ENCODE measurements at regions not wholly inside any gene's neighbourhood (a gene's known extent, or its start where the extent isn't known, plus 50 kb on each side); places are given as distances from the start of the nearest gene placed in this dataset.

- TF ChIP-seq EZH2 (IDR thresholded peaks at IDR 0.05; ENCODE audit: low read depth) (no peak), CTCF (conservative IDR thresholded peaks at IDR 0.05) (no peak)
- H3F3A ChIP-seq (ENCODE audit: insufficient read depth, low read depth), result no peaks in the 10 kb centered on the region
Observed at GRCh38 chr10:81021428-81022129, 483.9 kb downstream of the SH2D4B start.

GRCh38 chr10:81026591-81026990 lies 488.9 kb downstream of the SH2D4B start:
- no peaks in the 10 kb centered on the region for H4K20me1 ChIP-seq (ENCODE audit: insufficient read depth)
- TF ChIP-seq CTCF (conservative IDR thresholded peaks at IDR 0.05) (no peak), EZH2 (IDR thresholded peaks at IDR 0.05; ENCODE audit: low read depth) (no peak)

More at GRCh38 chr10:81021428-81022129, 483.9 kb downstream of the SH2D4B start:
- no peaks in the 10 kb centered on the region for H3K36me3 ChIP-seq (ENCODE audit: low read depth)
- no peaks in the 10 kb centered on the region for H3K4me1 ChIP-seq (replicated peaks; ENCODE audit: insufficient read depth)
- no peak overlapping the region for H3K4me2 ChIP-seq
- no peaks in the 10 kb centered on the region for H3K27me3 ChIP-seq (ENCODE audit: insufficient read depth, low read depth)
- no peak overlapping the region for H3K27ac ChIP-seq
- ChIA-PET CTCF (no interaction called here), POLR2A (ENCODE audit: unreplicated experiment) (interaction anchor here (0.7 kb wide), 1 partner anchor 87 kb away, joined by 3 read pairs; no protein-coding TSS in a partner anchor)
- H2AFZ ChIP-seq, result no peak overlapping the region
- no peaks in the 10 kb centered on the region for H3K9me2 ChIP-seq (ENCODE audit: insufficient read depth)
- H3K4me3 ChIP-seq, result no peak overlapping the region
- intact Hi-C loops (cut with micrococcal nuclease; ENCODE audit: unreplicated experiment), result no loop called here
- no peaks in the 10 kb centered on the region for H3K79me2 ChIP-seq (ENCODE audit: low read depth)
- no TSS peak for BruUV-seq (replicated peaks)
- no peaks in the 10 kb centered on the region for H4K20me1 ChIP-seq (ENCODE audit: insufficient read depth)
- H3K9me3 ChIP-seq (ENCODE audit: insufficient read depth, low read depth), result no peaks in the 10 kb centered on the region
- DNase-seq, result no peak

GRCh38 chr10:81027223-81027622 lies 489.5 kb downstream of the SH2D4B start:
- no peaks in the 10 kb centered on the region for H3F3A ChIP-seq (ENCODE audit: insufficient read depth, low read depth)
- intact Hi-C loops (cut with micrococcal nuclease; ENCODE audit: unreplicated experiment), result no loop called here
- no peak overlapping the region for H3K4me2 ChIP-seq
- H3K4me1 ChIP-seq (replicated peaks; ENCODE audit: insufficient read depth), result no peaks in the 10 kb centered on the region
- no peaks in the 10 kb centered on the region for H3K79me2 ChIP-seq (ENCODE audit: low read depth)
- H4K20me1 ChIP-seq (ENCODE audit: insufficient read depth), result no peaks in the 10 kb centered on the region
- H3K4me3 ChIP-seq, result no peak overlapping the region
- ChIA-PET POLR2A (ENCODE audit: unreplicated experiment) (no interaction called here), CTCF (no interaction called here)
- H3K9me3 ChIP-seq (ENCODE audit: insufficient read depth, low read depth), result no peaks in the 10 kb centered on the region
- DNase-seq, result no peak
- H3K27ac ChIP-seq, result no peak overlapping the region
- BruUV-seq (replicated peaks), result no TSS peak
- H3K9me2 ChIP-seq (ENCODE audit: insufficient read depth), result no peaks in the 10 kb centered on the region
- H3K27me3 ChIP-seq (ENCODE audit: insufficient read depth, low read depth), result no peaks in the 10 kb centered on the region
- TF ChIP-seq CTCF (conservative IDR thresholded peaks at IDR 0.05) (no peak), EZH2 (IDR thresholded peaks at IDR 0.05; ENCODE audit: low read depth) (no peak)
- no peak overlapping the region for H2AFZ ChIP-seq
- H3K36me3 ChIP-seq (ENCODE audit: low read depth), result no peaks in the 10 kb centered on the region

More at GRCh38 chr10:81026591-81026990, 488.9 kb downstream of the SH2D4B start:
- ChIA-PET POLR2A (ENCODE audit: unreplicated experiment) (no interaction called here), CTCF (no interaction called here)
- Histone ChIP-seq H3K4me3 (no peak overlapping the region), H3K4me2 (no peak overlapping the region), H3K4me1 (replicated peaks; ENCODE audit: insufficient read depth) (no peaks in the 10 kb centered on the region), H3K36me3 (ENCODE audit: low read depth) (no peaks in the 10 kb centered on the region), H3K9me3 (ENCODE audit: insufficient read depth, low read depth) (no peaks in the 10 kb centered on the region), H3K9me2 (ENCODE audit: insufficient read depth) (no peaks in the 10 kb centered on the region), H3K27ac (no peak overlapping the region), H2AFZ (no peak overlapping the region), H3K79me2 (ENCODE audit: low read depth) (no peaks in the 10 kb centered on the region), H3K27me3 (ENCODE audit: insufficient read depth, low read depth) (no peaks in the 10 kb centered on the region), H3F3A (ENCODE audit: insufficient read depth, low read depth) (no peaks in the 10 kb centered on the region)
- no peak for DNase-seq
- intact Hi-C loops (cut with micrococcal nuclease; ENCODE audit: unreplicated experiment), result no loop called here
- BruUV-seq (replicated peaks), result no TSS peak
